LNCaP clone FGC (cell line): ENCODE measurements at regions not wholly inside any gene's neighbourhood (a gene's known extent, or its start where the extent isn't known, plus 50 kb on each side); places are given as distances from the start of the nearest gene placed in this dataset.

Source experiments
- DNase-seq: peaks from one replicate; pipeline ENCODE4 v3.0.0-alpha.2; 2011; ENCODE audit warnings: low read depth
- H3K4me3 ChIP-seq: 2 replicates; pipeline ENCODE4 v1.5.1; 2011; ENCODE audit warnings: mild to moderate bottlenecking, low read depth, low read length, control low read depth
- CTCF ChIP-seq: IDR thresholded peaks from 2 replicates; pipeline ENCODE4 v1.5.1; 2012; ENCODE audit warnings: mild to moderate bottlenecking; ENCODE audit not compliant: control insufficient read depth, insufficient read depth; ENCODE audit errors: extremely low read depth

GRCh38 chr3:181075098-181075497, 85.6 kb upstream of the DNAJC19 start:
- H3K4me3 ChIP-seq: no peak overlapping the region
- no peak for TF ChIP-seq CTCF
- DNase-seq: no peak

- no peak for TF ChIP-seq CTCF
- no peak for DNase-seq
- H3K4me3 ChIP-seq: no peak overlapping the region
These were observed 76.9 kb upstream of the DNAJC19 start for GRCh38 chr3:181066143-181067087.

GRCh38 chr3:181056136-181056732, 66.7 kb upstream of the DNAJC19 start:
- H3K4me3 ChIP-seq: no peak overlapping the region
- TF ChIP-seq CTCF: no peak
- DNase-seq: no peak

- TF ChIP-seq CTCF: no peak
These were observed 65.0 kb upstream of the DNAJC19 start for GRCh38 chr3:181054538-181054937.

GRCh38 chr3:181052256-181052655, 62.7 kb upstream of the DNAJC19 start:
- no peak overlapping the region for H3K4me3 ChIP-seq
- no peak for TF ChIP-seq CTCF
- DNase-seq: no peak

More at GRCh38 chr3:181054538-181054937, 65.0 kb upstream of the DNAJC19 start:
- DNase-seq: no peak
- H3K4me3 ChIP-seq: no peak overlapping the region

GRCh38 chr3:181050738-181051137, 61.2 kb upstream of the DNAJC19 start:
- H3K4me3 ChIP-seq: no peak overlapping the region
- DNase-seq: no peak
- TF ChIP-seq CTCF: no peak
